RKO (cell line): ENCODE measurements at regions not wholly inside any gene's neighbourhood (a gene's known extent, or its start where the extent isn't known, plus 50 kb on each side); places are given as distances from the start of the nearest gene placed in this dataset.

Experiments
- DNase-seq: peaks from one replicate; pipeline ENCODE4 v3.0.0-alpha.2; 2016; ENCODE audit warnings: low spot score

DNA sequence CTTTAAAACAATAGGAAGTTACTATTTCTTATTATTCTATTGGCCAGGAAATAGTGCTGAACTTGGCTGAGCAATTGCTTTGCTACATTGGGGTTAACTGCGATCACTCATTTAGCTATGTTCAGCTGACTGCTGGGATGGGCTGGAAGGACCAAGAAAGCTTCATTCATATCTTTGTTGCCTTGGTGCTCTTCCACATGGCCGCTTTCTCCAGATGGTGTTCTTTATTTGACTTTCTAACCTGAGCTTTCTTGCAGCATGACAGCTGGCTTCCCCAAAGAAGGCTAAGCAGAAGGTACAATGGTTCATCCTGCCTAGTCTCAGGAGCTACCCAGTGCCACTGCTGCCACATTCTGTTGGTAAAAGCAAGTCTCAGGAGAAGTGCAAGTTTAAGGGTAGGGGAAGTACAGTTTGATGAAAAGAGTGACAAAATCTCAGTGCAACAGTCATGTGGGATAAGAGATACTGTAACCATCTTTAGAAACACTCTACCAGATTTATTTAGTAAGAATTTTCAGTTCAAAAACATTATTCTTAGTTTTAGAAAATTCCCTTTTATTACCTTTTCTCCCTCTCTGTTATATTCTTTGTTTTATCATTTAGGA, 180.6 kb upstream of the RBMS1 start:
- DNase-seq = no peak

DNA sequence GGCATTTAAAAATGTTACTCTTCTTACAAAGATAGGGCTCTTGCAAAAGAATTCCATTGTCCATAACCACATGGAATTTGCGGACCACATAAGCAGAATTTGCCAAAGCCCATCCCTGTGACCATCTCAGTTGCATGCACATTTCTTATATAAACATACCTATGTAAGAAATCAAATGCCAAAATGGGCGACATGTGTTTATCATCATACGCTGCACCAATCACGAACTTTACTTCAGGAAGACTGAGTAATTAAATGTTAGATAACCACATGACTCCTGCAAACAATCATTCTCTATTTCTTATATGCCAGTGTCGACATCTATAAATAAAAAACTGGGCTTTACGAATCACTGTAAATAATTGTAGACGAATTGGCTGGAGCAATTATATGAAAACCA, 186.1 kb upstream of the RBMS1 start:
- DNase-seq = no peak

DNA sequence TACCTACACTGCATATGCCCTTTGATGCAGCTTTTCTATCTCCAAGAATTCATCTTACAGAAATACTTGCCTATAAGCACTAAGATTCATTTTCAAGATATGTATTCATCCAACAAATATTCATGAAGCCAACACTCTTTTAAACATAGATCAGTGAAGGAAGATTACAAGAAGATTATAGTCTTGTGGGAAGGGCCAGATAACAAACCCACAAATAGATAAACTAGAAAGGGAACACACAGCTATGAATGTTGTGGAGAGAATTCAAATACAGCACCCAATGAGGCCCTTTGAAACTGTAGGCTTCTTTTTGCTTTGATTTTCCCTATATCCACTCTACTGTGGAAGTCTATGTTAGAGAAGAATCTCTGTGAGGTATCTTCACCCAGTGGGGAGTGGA, 186.7 kb upstream of the RBMS1 start:
- no peak for DNase-seq

DNA sequence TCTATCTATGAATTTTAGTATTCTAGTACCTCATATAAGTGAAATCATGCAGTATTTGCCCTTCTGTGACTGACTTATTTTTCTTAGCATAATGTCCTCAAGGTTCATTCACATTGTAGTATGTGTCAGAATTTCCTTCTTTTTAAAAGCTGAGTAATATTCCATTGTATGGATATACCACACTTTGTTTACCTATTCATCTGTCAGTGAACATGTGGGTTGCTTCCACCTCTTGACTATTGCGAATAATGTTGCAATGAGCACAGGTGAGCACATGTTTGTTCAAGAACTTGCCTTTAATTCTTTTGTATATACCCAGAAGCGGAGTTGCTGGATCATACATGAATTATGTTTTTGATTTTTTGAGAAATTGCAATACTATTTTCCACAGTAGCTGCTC, 187.4 kb upstream of the RBMS1 start:
- no peak for DNase-seq

DNA sequence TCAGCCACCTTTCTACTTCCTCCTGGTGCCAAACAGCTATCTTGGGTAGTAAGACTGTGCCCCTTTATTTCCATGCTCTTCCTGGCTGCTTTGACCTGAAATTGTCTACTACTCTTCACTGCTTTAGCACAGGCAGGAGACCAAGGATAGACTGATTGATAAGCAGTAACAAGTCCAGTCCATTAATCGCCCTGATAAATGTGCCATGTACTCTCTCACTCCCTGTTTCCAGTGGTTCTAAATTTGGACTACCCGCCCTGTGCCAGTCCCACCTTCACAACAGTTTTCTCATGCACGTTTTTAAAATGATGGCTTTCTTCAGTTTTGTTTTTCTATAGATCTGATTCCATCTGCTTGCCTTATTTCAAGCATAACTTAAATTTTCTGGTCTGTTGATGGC, 189.6 kb upstream of the RBMS1 start:
- DNase-seq = no peak

DNA sequence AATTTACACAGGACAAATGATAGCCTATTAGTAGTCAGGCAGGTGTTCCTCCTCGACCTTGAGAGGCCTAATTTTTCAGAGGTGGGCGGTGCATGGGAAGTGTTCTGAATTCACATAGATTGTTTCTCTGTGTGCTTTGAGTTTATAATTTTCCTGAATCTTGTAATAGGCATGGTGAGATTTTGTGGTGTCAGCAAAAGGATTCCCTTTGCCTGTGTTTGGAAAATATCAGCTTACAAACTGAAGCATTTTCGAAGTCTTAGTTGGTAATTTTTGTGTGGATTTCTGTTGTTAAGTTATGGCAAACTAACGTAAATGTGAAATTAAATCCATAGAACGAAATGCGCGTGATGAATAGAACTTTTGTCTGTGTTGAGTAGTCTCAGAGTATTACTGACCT, 194.0 kb upstream of the RBMS1 start:
- DNase-seq = no peak

DNA sequence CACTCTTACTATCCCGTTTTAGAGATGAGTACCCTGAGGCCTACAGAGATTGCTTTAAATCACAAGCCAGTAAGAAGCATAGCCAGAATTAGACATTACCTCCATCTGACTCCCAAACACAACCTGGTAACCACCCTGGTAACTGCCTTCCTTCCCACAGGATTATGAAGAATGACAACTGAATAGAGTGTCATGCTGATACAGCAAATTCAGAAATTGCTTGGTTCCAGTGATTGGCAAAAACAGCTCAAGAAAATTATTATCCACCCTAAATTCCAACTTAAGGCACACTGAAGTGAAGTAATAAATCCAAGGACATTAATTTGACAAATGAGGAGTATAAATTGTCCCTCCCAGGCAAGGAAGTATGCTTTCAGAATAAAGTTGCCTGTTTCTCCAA, 195.8 kb upstream of the RBMS1 start:
- no peak for DNase-seq

DNA sequence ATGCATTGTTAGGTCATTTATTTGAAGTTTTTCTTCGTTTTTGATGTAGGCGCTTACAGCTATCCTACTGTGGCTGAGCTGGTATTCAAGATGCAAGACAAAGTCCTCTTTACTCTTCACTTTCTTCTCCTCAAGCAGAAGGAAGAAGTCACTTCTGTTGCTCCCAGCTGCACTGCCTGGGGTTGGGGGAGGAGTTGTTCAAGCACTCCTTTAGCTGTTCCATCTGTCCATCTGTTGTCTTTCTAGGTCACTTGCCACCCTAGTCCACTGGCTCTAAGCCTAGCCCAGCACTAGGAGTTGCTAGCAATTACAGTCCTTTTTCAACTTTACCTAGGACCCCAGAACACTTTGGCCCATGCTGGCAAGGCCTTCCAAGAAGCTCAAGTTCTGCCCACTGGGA, 200.6 kb upstream of the RBMS1 start:
- no peak for DNase-seq

DNA sequence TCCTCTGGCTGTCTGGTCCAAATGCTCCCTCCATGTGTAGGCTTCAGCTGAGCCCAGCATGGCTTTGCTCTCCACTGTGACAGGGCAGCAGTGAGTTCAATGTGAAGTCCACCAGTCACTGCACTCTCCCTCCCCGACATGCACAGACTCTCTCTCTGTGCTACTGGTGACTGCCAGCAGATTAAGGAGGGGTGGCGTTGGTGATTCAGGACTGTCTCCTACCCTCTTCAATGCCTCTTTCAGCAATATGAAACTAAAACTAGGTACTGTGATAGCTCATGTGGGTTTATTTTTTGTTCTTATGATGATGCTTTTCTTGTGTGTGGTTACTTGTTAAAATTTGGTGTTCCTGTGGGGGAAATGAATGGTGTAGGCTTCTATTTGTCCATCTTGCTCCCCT, 201.0 kb upstream of the RBMS1 start:
- no peak for DNase-seq

DNA sequence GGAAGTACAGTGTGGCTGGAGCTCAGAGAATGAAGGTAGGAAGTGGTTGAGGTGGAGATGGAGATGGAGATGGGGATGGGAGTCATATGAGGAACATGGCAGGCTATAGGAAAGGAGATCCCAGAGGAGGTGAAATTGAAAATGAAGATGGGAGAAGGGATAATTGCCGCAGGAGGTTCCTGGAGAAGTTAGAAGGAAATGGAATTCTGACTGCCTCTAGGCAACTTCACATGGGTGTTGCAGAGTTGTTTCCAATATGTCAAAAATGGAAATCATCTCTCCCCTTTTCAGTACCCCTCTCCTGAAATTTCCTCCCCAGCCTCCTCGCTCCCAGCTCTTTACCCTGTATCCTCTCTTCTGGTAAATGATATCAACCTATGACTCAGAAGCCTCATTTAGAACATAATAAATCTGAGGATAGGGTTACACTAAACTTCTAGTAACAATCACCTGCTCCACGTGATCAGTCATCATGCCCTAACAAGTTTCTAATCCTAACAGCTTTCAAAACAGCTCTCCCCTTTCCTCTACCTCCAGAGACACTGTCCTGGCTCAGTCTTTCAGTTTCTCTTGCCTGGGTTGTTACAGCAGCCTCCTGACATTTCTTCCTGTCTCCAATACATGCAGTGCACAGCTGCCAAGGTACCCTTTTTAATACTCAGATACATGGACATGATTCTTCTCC, 201.9 kb upstream of the RBMS1 start:
- DNase-seq = no peak

DNA sequence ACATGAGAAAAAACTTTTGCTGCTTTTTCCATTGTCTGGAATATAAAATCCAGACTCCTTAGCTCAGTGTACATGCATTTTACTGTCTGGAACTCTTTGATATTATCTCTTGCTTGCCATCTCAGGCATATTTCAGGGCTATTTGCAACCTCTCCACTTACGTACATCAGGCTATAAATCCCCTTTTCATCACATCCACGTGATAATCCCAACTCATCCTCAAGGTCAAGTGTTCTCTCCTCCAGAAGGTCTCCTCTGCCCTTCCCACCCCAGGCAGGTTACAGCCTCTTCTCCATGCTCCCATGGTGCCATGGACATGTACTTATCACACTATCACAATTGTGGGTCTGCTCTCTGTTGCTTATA, 202.5 kb upstream of the RBMS1 start:
- no peak for DNase-seq

DNA sequence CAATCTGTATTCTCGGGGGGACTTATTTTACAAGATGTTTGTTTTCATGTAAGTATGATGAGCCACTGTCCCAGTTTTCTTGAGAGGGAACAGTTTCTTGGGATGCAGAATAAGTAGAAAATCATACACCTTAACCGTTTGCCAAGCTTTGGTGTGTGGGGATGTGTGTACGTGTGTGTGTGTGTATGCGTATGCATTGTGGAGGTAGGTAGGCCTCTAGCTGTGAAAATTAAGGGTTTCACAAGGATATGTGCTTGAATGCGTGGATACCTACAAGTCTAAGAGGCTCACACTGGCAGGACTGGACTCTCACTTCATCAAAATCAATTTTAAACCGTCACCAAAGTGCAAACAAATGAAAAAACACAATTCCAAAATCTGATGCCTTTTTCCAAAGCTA, 204.2 kb upstream of the RBMS1 start:
- no peak for DNase-seq

DNA sequence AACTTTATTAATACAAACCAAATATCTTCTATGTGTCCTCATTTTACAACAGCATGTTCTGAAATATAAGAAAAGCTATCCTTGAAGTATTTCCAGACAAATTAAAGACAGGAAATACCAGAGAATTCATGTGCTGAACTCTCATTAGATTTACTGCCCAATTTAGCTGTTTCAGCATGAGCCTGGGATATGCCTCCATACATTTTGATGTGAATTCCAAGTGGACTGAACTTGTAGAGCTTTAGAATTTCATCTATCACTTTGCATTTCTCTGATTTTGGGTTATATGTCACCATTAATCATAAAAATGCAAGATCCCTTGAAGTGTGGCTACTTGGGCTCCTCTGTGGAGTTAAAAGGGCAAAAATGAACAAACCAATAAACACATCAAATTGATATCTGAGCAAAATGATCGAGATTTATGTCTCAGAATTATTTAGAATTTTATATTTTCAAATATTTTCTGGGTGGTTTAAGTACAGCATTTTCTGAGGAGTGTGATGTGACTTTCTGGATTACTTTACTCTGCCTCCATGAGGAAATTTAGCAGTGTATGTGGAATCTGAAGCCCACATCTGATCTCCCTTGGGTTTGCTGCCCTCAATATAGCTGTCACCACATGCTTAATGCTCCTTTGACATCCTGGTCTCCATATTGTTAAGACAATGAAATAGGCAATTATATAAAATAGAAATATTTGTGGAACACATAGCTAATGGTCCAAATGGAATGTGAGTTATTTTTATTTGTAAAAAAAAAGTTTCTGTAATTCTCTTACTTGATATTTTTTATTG, 206.6 kb upstream of the RBMS1 start:
- no peak for DNase-seq

DNA sequence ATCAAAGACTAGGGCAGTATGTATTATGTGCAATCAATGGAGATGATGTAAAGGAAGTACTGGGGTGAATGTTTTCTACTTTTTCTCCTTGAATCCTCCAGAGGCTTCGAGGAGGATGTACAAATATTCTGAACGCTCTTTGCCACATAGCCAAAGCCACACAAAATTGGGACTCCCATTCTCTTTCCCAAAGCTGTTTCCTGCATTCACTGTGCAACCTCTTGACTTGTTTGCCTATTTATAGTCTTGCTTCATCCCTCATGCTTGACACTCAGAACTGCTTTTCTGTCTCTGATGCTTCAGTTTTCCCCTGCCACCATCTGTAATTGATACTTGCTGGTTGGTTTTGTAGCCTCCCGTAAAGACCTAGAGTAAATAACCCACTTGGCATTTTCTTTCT, 208.2 kb upstream of the RBMS1 start:
- DNase-seq = no peak

DNA sequence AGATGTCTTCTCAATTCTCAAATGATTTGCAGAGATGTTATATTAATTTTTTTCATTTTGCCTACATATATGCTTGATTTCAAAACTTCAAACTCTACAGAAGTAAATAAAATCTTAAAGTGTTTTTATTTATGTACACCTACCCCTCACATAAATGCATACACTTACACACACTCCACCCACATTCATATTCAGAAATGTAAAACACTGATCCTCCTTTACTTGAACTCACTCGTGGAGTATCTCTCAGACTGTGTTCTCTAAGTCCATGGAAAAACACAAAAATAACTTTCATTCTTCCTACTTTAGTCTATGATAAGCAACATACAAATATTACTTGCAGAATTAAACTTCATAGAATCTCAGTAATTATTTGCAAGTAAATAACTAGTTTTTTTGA, 209.1 kb upstream of the RBMS1 start:
- no peak for DNase-seq

DNA sequence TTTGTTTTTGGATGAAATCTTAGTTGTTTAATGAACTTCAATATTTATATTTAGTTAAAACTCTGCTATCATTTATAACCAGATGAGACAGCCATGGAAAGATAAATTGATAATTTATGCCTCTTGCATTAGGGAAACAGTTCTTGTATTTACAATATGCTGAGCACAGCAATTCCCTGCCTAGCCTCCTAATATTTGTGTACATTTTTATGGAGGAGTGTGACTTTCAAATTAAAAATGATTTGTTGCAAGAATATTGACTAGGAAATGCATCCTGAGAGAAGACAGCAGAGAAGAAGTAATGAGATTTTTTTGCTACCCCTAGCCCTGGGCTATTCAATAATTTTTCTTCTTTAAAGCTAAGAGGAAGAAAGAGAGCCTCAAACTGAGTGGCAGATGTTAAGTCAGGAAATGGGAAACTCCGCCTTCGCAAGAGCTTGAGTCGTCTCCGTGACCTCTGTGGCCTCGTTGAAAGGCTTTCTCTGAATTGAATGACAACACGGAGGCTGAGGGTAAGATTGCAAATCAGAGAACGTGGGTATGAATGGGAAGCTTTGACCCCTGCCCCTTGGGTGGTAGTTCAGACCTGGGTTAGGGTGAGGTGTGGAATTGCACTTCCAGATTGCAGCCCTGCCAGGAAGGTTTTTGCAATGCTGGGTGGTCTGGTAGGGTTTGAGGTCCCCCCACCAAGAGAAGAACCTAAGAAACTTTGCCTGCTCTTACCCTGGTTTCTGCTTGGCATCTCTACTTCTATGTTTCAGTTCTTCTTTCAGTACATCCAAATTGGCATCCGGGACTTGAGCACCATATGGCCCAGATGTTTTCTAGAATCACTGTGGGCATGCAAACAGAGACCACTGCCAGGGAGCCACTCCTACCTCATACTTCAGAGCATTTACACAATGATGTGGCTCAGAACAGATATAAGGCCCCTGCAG, 210.3 kb upstream of the RBMS1 start:
- no peak for DNase-seq

DNA sequence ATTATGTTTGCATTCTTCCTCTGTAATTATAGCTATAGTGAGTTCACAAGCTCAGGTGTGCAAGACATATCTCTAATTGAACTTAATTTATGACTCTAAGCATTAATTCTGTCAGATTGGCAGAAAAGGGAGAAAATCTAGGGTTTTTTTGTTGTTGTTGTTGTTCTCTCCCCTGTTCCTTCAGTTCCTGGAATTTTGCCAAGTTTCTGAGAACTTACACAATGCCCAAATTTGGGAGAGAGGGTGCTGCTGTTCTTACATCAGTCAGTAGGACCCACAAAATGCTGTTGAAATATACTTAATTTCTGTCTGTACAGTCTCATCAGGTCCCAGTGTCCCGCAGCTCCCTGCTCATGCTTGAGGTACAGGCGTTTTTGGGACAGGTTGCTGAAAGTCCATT, 221.8 kb upstream of the RBMS1 start:
- DNase-seq = no peak

DNA sequence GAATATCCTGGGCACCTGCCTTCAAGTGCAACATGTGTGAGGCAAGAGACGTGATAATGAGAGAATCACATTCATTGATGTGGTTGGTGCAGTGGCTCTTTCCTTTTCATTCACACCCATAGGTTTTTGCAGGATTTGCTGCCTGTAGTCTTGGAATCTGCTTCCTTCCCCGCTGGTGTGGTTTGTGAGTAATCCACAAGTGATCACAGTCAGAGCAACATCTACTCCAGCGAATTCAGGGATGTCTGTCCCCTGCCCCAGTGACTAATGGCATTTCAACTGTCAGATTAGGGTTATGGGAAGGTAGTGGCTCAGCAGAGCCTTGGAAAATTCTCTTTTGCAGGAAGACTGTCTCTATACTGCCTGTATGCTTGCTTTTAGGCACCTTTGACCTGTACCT, 225.5 kb upstream of the RBMS1 start:
- no peak for DNase-seq

DNA sequence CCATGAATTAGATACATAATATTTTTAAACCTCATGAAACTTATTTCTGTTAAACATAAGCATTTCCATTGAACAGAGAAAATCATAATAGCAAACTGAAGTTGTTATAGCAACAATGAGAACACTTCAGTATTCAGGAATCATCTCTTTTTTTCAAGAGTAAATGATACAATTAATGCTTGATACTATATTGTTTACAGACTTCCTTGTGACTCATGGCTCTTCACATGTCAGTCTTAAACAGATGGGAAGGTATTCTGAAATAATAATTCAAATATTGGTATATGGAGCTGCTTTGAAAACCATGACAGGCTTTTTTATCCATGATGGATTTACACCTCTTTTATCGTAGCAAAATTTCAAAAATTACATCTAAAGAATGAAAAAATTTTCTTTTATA, 226.5 kb upstream of the RBMS1 start:
- DNase-seq = no peak

DNA sequence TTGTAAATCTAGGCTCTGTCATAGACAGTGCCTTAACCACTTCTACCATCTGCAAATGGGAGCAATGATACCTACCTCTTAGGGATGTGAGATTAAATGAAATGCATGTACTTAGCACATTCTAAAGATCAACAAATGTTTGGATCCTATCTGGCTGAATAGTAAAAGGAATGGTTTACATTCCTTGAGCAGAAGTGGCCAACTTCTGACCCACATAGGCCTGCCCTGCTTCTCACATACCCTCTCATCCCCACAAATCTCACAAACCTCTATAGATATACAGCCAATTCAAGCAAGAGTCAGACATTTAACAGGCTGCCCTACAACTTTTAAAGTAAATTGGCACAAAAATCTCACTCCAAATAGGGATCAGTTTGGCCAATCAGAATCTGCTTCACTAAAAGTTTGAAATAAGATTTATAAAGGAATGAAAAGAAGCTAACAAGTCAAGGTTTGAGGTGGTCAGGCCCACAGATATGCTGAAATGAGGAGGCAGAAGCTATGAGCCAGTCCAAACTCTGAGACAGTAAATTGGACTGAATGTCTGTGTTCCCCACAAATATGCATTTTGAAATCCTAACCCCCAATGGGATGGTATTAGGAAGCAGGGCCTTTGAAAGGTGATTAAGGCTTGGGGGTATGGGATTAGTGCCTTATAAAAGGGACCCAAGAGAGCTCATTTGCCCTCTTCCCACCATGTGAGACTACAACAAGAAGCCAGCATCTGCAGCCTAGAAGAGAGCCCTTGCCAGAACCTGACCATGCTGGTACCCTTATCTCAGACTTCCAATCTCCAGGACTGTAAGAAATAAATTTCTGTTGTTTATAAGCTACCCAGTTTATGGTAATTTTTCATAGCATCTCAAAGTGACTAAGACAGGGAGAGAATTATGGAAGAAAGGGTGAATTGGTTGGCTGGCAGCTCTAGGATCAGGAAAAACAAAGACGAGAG, 227.8 kb upstream of the RBMS1 start:
- DNase-seq = no peak

DNA sequence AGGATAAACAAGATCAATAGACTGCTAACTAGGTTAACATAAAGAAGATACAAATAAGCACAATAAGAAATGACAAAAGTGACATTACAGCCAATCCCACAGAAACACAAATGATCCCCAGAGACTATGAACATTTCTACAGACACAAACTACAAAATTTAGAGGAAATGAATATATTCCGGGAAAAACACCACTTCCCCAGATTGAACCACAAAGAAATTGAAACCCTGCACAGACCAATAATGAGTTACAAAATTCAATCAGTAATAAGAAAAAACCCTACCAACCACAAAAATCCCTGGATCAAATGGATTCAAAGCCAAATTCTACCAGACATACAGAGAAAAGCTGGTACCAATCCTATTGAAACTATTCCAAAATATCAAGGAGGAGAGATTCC, 232.4 kb upstream of the RBMS1 start:
- no peak for DNase-seq
